Liver (tissue), 3 donors: ENCODE measurements at regions not wholly inside any gene's neighbourhood (a gene's known extent, or its start where the extent isn't known, plus 50 kb on each side); places are given as distances from the start of the nearest gene placed in this dataset.

Source experiments
- EGR1 ChIP-seq, 2 donors: IDR thresholded peaks; 2 replicates each; pipeline ENCODE4 v1.6.1; 2016 to 2018; ENCODE audit warnings: antibody characterized with exemption in 2 of 2, low read depth in 2 of 2
- JUND ChIP-seq, 2 donors: IDR thresholded peaks; 2 replicates each; pipeline ENCODE4 v1.6.1; 2016; ENCODE audit warnings: antibody characterized with exemption in 2 of 2
- NR2F2 ChIP-seq: IDR thresholded peaks from 2 replicates; pipeline ENCODE4 v1.6.1; 2016; ENCODE audit warnings: antibody characterized with exemption
- TAF1 ChIP-seq: conservative IDR thresholded peaks from 2 replicates; pipeline ENCODE4 v1.6.1; 2016; ENCODE audit warnings: antibody characterized with exemption, mild to moderate bottlenecking
- TF ChIP-seq, protein P1 (sequence below): IDR thresholded peaks from 2 replicates; pipeline ENCODE4 v1.6.1; 2016; ENCODE audit warnings: antibody characterized with exemption
- TF ChIP-seq, protein P2 (sequence below): fragments of 150-350 bp; IDR thresholded peaks from 2 replicates; pipeline ENCODE4 v1.5.1; 2017; ENCODE audit warnings: improper control_type of control experiment, low read depth, low read length; ENCODE audit not compliant: missing input control
- TF ChIP-seq, protein P3 (sequence below): IDR thresholded peaks from 2 replicates; pipeline ENCODE4 v1.6.1; 2016; ENCODE audit warnings: antibody characterized with exemption, mild to moderate bottlenecking
- donor health status: healthy.
- donor health status: healthy.

DNA sequence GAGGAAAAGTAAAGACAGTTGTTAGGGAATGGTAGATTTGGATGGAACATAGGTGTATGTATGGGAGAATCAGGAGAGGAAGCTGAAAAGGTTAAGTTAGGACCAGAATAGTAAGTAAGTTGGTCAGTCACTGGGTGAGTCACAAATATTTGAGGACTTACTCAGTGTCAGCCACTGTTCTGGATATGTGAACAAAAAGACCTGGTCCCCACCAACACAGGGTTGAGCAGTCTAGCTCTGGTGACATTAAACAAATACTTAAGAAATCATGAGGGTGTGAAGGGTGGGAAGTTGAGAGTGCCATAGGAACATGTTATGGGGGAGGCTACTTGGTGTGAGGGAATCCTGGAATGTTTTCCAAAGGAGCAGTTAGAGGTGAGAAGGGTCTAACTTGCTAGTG is 246.9 kb downstream of the PTEN start:
- TF ChIP-seq, protein P1, sequence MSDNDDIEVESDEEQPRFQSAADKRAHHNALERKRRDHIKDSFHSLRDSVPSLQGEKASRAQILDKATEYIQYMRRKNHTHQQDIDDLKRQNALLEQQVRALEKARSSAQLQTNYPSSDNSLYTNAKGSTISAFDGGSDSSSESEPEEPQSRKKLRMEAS: no peak
- TF ChIP-seq, protein P2, sequence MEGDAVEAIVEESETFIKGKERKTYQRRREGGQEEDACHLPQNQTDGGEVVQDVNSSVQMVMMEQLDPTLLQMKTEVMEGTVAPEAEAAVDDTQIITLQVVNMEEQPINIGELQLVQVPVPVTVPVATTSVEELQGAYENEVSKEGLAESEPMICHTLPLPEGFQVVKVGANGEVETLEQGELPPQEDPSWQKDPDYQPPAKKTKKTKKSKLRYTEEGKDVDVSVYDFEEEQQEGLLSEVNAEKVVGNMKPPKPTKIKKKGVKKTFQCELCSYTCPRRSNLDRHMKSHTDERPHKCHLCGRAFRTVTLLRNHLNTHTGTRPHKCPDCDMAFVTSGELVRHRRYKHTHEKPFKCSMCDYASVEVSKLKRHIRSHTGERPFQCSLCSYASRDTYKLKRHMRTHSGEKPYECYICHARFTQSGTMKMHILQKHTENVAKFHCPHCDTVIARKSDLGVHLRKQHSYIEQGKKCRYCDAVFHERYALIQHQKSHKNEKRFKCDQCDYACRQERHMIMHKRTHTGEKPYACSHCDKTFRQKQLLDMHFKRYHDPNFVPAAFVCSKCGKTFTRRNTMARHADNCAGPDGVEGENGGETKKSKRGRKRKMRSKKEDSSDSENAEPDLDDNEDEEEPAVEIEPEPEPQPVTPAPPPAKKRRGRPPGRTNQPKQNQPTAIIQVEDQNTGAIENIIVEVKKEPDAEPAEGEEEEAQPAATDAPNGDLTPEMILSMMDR: no peak
- TF ChIP-seq TAF1 (no peak), EGR1 (IDR thresholded peaks at IDR 0.05; ENCODE audit: low read depth in 2 of 2) (no peak), NR2F2 (no peak), JUND (IDR thresholded peaks at IDR 0.05) (no peak)
- TF ChIP-seq, protein P3, sequence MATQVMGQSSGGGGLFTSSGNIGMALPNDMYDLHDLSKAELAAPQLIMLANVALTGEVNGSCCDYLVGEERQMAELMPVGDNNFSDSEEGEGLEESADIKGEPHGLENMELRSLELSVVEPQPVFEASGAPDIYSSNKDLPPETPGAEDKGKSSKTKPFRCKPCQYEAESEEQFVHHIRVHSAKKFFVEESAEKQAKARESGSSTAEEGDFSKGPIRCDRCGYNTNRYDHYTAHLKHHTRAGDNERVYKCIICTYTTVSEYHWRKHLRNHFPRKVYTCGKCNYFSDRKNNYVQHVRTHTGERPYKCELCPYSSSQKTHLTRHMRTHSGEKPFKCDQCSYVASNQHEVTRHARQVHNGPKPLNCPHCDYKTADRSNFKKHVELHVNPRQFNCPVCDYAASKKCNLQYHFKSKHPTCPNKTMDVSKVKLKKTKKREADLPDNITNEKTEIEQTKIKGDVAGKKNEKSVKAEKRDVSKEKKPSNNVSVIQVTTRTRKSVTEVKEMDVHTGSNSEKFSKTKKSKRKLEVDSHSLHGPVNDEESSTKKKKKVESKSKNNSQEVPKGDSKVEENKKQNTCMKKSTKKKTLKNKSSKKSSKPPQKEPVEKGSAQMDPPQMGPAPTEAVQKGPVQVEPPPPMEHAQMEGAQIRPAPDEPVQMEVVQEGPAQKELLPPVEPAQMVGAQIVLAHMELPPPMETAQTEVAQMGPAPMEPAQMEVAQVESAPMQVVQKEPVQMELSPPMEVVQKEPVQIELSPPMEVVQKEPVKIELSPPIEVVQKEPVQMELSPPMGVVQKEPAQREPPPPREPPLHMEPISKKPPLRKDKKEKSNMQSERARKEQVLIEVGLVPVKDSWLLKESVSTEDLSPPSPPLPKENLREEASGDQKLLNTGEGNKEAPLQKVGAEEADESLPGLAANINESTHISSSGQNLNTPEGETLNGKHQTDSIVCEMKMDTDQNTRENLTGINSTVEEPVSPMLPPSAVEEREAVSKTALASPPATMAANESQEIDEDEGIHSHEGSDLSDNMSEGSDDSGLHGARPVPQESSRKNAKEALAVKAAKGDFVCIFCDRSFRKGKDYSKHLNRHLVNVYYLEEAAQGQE: no peak
